Gastroesophageal sphincter (tissue), 3 donors: ENCODE measurements at regions not wholly inside any gene's neighbourhood (a gene's known extent, or its start where the extent isn't known, plus 50 kb on each side); places are given as distances from the start of the nearest gene placed in this dataset.

Source experiments
- POLR2AphosphoS5 ChIP-seq: sonication (generic); formaldehyde crosslinking; IDR thresholded peaks from one replicate; pipeline ENCODE4 v1.6.1; 2017; ENCODE audit warnings: antibody characterized with exemption
- TF ChIP-seq, protein P1 (sequence below), 4 experiments: fragments of 200-600 bp in 2 of 4; fragments of 450-650 bp in 2 of 4; sonication (generic) in 1 of 4; IDR thresholded peaks; one replicate each; pipeline ENCODE4 v1.5.1; 2017 to 2019; ENCODE audit warnings: antibody characterized with exemption in 4 of 4, mild to moderate bottlenecking in 2 of 4, moderate library complexity in 2 of 4

DNA sequence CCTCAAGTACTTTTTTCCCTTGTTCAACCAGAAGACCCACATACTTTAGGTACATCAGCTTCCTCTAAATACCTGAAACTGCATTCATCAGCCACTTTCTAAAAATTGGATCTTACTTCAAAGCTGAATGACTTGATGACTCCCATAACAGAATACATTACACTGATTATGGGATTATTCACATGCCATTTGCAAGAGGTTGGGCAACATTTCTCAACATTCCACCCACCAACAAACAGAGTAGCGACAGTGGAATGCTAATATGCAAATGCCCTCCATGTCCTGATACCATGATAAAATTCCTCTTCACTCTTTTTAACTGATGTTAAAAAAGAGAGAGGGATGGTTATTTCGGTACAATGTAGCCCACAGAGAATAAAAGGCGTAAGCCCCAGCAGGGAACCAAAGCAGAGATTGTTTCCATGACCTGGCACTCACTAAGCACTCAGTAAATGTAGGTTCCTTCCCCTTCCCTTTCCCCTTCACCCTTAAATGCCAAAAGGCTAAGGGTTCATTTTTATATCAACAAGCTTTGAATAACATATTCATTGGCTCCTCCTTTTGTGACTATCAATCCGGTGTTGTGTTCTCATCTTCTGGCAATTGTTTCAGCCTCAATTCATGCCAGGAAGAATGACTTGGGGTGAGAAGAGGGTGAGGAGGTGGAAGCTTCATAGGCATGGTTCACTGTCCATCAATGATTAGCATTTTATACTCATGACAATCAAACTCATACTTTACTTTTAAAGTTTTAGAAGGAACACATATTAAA lies 317.2 kb downstream of the DHX15 start:
- TF ChIP-seq, protein P1, sequence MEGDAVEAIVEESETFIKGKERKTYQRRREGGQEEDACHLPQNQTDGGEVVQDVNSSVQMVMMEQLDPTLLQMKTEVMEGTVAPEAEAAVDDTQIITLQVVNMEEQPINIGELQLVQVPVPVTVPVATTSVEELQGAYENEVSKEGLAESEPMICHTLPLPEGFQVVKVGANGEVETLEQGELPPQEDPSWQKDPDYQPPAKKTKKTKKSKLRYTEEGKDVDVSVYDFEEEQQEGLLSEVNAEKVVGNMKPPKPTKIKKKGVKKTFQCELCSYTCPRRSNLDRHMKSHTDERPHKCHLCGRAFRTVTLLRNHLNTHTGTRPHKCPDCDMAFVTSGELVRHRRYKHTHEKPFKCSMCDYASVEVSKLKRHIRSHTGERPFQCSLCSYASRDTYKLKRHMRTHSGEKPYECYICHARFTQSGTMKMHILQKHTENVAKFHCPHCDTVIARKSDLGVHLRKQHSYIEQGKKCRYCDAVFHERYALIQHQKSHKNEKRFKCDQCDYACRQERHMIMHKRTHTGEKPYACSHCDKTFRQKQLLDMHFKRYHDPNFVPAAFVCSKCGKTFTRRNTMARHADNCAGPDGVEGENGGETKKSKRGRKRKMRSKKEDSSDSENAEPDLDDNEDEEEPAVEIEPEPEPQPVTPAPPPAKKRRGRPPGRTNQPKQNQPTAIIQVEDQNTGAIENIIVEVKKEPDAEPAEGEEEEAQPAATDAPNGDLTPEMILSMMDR (IDR thresholded peaks at IDR 0.05): no peak
- no peak for TF ChIP-seq POLR2AphosphoS5
